ENCODE measurements at regions not wholly inside any gene's neighbourhood (a gene's known extent, or its start where the extent isn't known, plus 50 kb on each side); places are given as distances from the start of the nearest gene placed in this dataset.

DNA sequence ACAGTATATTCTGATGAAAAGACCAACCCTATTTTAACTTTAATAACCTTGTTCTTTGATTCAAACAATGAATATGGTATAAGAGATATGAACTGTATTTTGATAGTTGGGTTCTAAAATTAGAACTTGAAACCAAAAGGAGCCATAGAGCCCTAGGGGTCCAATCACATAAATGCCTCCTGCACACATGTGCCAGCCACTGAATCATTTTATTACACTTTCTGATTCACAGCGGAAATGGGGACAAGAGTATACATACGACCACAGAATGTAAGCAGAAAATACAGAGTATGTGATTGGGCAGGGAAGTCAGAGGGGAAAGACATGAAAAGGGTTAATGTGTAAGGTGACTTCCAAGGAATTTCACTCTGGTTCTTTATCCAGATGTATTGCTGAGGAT is 1000.2 kb downstream of the NR2F1-AS1 start:
- TF ChIP-seq POLR2A (IDR thresholded peaks at IDR 0.05) (no peak), POLR2AphosphoS5 (IDR thresholded peaks at IDR 0.05) (no peak)
- TF ChIP-seq, protein P1, sequence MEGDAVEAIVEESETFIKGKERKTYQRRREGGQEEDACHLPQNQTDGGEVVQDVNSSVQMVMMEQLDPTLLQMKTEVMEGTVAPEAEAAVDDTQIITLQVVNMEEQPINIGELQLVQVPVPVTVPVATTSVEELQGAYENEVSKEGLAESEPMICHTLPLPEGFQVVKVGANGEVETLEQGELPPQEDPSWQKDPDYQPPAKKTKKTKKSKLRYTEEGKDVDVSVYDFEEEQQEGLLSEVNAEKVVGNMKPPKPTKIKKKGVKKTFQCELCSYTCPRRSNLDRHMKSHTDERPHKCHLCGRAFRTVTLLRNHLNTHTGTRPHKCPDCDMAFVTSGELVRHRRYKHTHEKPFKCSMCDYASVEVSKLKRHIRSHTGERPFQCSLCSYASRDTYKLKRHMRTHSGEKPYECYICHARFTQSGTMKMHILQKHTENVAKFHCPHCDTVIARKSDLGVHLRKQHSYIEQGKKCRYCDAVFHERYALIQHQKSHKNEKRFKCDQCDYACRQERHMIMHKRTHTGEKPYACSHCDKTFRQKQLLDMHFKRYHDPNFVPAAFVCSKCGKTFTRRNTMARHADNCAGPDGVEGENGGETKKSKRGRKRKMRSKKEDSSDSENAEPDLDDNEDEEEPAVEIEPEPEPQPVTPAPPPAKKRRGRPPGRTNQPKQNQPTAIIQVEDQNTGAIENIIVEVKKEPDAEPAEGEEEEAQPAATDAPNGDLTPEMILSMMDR (IDR thresholded peaks at IDR 0.05 in 8 of 11, conservative IDR thresholded peaks at IDR 0.05 in 3 of 11), result no peak

Data from spleen (tissue), 7 donors.